ENCODE measurements at regions not wholly inside any gene's neighbourhood (a gene's known extent, or its start where the extent isn't known, plus 50 kb on each side); places are given as distances from the start of the nearest gene placed in this dataset.
"Not testable (repeated sequence)": the region's sequence is repeated elsewhere in the genome, so short reads cannot be mapped to it uniquely, and the experiment has no call there.

- Mint-ChIP-seq H3K9me3 (peaks cover 0 to 3% of the 10 kb centered on the region in 2 donors), H3K27me3 (ENCODE audit: low read depth) (no peaks in the 10 kb centered on the region), H3K4me3 (no peak overlapping the region), H3K4me1 (ENCODE audit: low read depth) (no peaks in the 10 kb centered on the region), H3K36me3 (ENCODE audit: insufficient read depth in 2 of 2) (no peaks in the 10 kb centered on the region), H3K27ac (no peak overlapping the region)
- no peak for DNase-seq
- ATAC-seq (replicated peaks in 1 of 2) = no peak
These were observed 828.8 kb downstream of the TMTC2 start for GRCh38 chr12:83515306-83516026.

- H3K4me1 Mint-ChIP-seq (ENCODE audit: low read depth) = no peaks in the 10 kb centered on the region
- ATAC-seq (replicated peaks in 1 of 2) (no peak), DNase-seq (no peak)
- H3K36me3 Mint-ChIP-seq (ENCODE audit: insufficient read depth in 2 of 2) = no peaks in the 10 kb centered on the region
- no peak overlapping the region for H3K27ac Mint-ChIP-seq
- no peak overlapping the region for H3K4me3 Mint-ChIP-seq
- peaks cover 3% of the 10 kb centered on the region in 2 donors for H3K9me3 Mint-ChIP-seq
- no peaks in the 10 kb centered on the region for H3K27me3 Mint-ChIP-seq (ENCODE audit: low read depth)
These were observed 827.7 kb downstream of the TMTC2 start for GRCh38 chr12:83514372-83514771.

- Mint-ChIP-seq H3K27me3 (ENCODE audit: low read depth) (no peaks in the 10 kb centered on the region), H3K4me1 (ENCODE audit: low read depth) (no peaks in the 10 kb centered on the region), H3K27ac (no peak overlapping the region), H3K36me3 (ENCODE audit: insufficient read depth in 2 of 2) (no peaks in the 10 kb centered on the region), H3K9me3 (peaks cover 0 to 5% of the 10 kb centered on the region in 2 donors), H3K4me3 (no peak overlapping the region)
- ATAC-seq (replicated peaks in 1 of 2) = no peak
- DNase-seq = no peak
These were observed 820.1 kb downstream of the TMTC2 start for GRCh38 chr12:83506841-83507240.

GRCh38 chr12:83505586-83505985 is 818.9 kb downstream of the TMTC2 start:
- ATAC-seq (replicated peaks in 1 of 2) = no peak
- Mint-ChIP-seq H3K4me3 (no peak overlapping the region), H3K27ac (no peak overlapping the region), H3K9me3 (peaks cover 3 to 8% of the 10 kb centered on the region in 2 donors), H3K27me3 (ENCODE audit: low read depth) (no peaks in the 10 kb centered on the region), H3K4me1 (ENCODE audit: low read depth) (no peaks in the 10 kb centered on the region), H3K36me3 (ENCODE audit: insufficient read depth in 2 of 2) (peaks cover 0 to 1% of the 10 kb centered on the region in 2 donors)
- DNase-seq = no peak

GRCh38 chr12:83499894-83500293 is 813.2 kb downstream of the TMTC2 start:
- ATAC-seq (replicated peaks in 1 of 2); H3K4me3 Mint-ChIP-seq: not testable (repeated sequence)

GRCh38 chr12:83477696-83478095 is 791.0 kb downstream of the TMTC2 start:
- no peak overlapping the region for H3K4me3 Mint-ChIP-seq
- H3K36me3 Mint-ChIP-seq (ENCODE audit: insufficient read depth in 2 of 2) = no peaks in the 10 kb centered on the region
- H3K9me3 Mint-ChIP-seq = peaks cover 2 to 5% of the 10 kb centered on the region in 2 donors
- ATAC-seq (replicated peaks in 1 of 2) (no peak), DNase-seq (no peak)
- no peak overlapping the region for H3K27ac Mint-ChIP-seq
- H3K4me1 Mint-ChIP-seq (ENCODE audit: low read depth) = no peaks in the 10 kb centered on the region
- H3K27me3 Mint-ChIP-seq (ENCODE audit: low read depth) = no peaks in the 10 kb centered on the region

More at GRCh38 chr12:83499894-83500293, 813.2 kb downstream of the TMTC2 start:
- H3K27ac Mint-ChIP-seq; H3K9me3 Mint-ChIP-seq; H3K4me1 Mint-ChIP-seq (ENCODE audit: low read depth); DNase-seq; H3K36me3 Mint-ChIP-seq (ENCODE audit: insufficient read depth in 2 of 2); H3K27me3 Mint-ChIP-seq (ENCODE audit: low read depth): not testable (repeated sequence)

- no peak for DNase-seq
- no peak for ATAC-seq (replicated peaks in 1 of 2)
- peaks cover 2 to 7% of the 10 kb centered on the region in 2 donors for H3K9me3 Mint-ChIP-seq
- no peaks in the 10 kb centered on the region for H3K36me3 Mint-ChIP-seq (ENCODE audit: insufficient read depth in 2 of 2)
- no peaks in the 10 kb centered on the region for H3K4me1 Mint-ChIP-seq (ENCODE audit: low read depth)
- no peaks in the 10 kb centered on the region for H3K27me3 Mint-ChIP-seq (ENCODE audit: low read depth)
- H3K27ac Mint-ChIP-seq = no peak overlapping the region
- no peak overlapping the region for H3K4me3 Mint-ChIP-seq
These were observed 790.3 kb downstream of the TMTC2 start for GRCh38 chr12:83476695-83477690.

GRCh38 chr12:83476006-83476405 is 789.3 kb downstream of the TMTC2 start:
- ATAC-seq (replicated peaks in 1 of 2) (no peak), DNase-seq (no peak)
- H3K27ac Mint-ChIP-seq = no peak overlapping the region
- no peaks in the 10 kb centered on the region for H3K27me3 Mint-ChIP-seq (ENCODE audit: low read depth)
- peaks cover 2 to 7% of the 10 kb centered on the region in 2 donors for H3K9me3 Mint-ChIP-seq
- no peaks in the 10 kb centered on the region for H3K36me3 Mint-ChIP-seq (ENCODE audit: insufficient read depth in 2 of 2)
- no peaks in the 10 kb centered on the region for H3K4me1 Mint-ChIP-seq (ENCODE audit: low read depth)
- H3K4me3 Mint-ChIP-seq = no peak overlapping the region

- DNase-seq (no peak), ATAC-seq (replicated peaks in 1 of 2) (no peak)
- Mint-ChIP-seq H3K9me3 (peaks cover 2 to 7% of the 10 kb centered on the region in 2 donors), H3K27me3 (ENCODE audit: low read depth) (no peaks in the 10 kb centered on the region), H3K4me3 (no peak overlapping the region), H3K36me3 (ENCODE audit: insufficient read depth in 2 of 2) (no peaks in the 10 kb centered on the region), H3K27ac (no peak overlapping the region), H3K4me1 (ENCODE audit: low read depth) (no peaks in the 10 kb centered on the region)
These were observed 787.7 kb downstream of the TMTC2 start for GRCh38 chr12:83474369-83474768.

- ATAC-seq (replicated peaks in 1 of 2) = no peak
- Mint-ChIP-seq H3K4me1 (ENCODE audit: low read depth) (no peaks in the 10 kb centered on the region), H3K27me3 (ENCODE audit: low read depth) (no peaks in the 10 kb centered on the region), H3K27ac (no peak overlapping the region), H3K4me3 (no peak overlapping the region), H3K36me3 (ENCODE audit: insufficient read depth in 2 of 2) (no peaks in the 10 kb centered on the region), H3K9me3 (peaks cover 2 to 7% of the 10 kb centered on the region in 2 donors)
- no peak for DNase-seq
These were observed 786.8 kb downstream of the TMTC2 start for GRCh38 chr12:83473408-83474095.

- Mint-ChIP-seq H3K4me1 (ENCODE audit: low read depth) (no peaks in the 10 kb centered on the region), H3K36me3 (ENCODE audit: insufficient read depth in 2 of 2) (no peaks in the 10 kb centered on the region), H3K27ac (no peak overlapping the region), H3K4me3 (no peak overlapping the region), H3K9me3 (peaks cover 2 to 7% of the 10 kb centered on the region in 2 donors), H3K27me3 (ENCODE audit: low read depth) (no peaks in the 10 kb centered on the region)
- no peak for DNase-seq
- no peak for ATAC-seq (replicated peaks in 1 of 2)
These were observed 786.1 kb downstream of the TMTC2 start for GRCh38 chr12:83472772-83473171.

- Mint-ChIP-seq H3K4me1 (ENCODE audit: low read depth) (no peaks in the 10 kb centered on the region), H3K9me3 (peaks cover 2 to 7% of the 10 kb centered on the region in 2 donors), H3K4me3 (no peak overlapping the region), H3K36me3 (ENCODE audit: insufficient read depth in 2 of 2) (no peaks in the 10 kb centered on the region), H3K27me3 (ENCODE audit: low read depth) (no peaks in the 10 kb centered on the region), H3K27ac (no peak overlapping the region)
- DNase-seq = no peak
- no peak for ATAC-seq (replicated peaks in 1 of 2)
These were observed 785.6 kb downstream of the TMTC2 start for GRCh38 chr12:83472350-83472749.

- Mint-ChIP-seq H3K9me3 (peaks cover 2 to 8% of the 10 kb centered on the region in 2 donors), H3K36me3 (ENCODE audit: insufficient read depth in 2 of 2) (no peaks in the 10 kb centered on the region), H3K27ac (no peak overlapping the region), H3K27me3 (ENCODE audit: low read depth) (no peaks in the 10 kb centered on the region), H3K4me1 (ENCODE audit: low read depth) (no peaks in the 10 kb centered on the region), H3K4me3 (no peak overlapping the region)
- DNase-seq (no peak), ATAC-seq (replicated peaks in 1 of 2) (no peak)
These were observed 784.6 kb downstream of the TMTC2 start for GRCh38 chr12:83471341-83471740.
